ENCODE measurements at regions not wholly inside any gene's neighbourhood (a gene's known extent, or its start where the extent isn't known, plus 50 kb on each side); places are given as distances from the start of the nearest gene placed in this dataset.

DNA sequence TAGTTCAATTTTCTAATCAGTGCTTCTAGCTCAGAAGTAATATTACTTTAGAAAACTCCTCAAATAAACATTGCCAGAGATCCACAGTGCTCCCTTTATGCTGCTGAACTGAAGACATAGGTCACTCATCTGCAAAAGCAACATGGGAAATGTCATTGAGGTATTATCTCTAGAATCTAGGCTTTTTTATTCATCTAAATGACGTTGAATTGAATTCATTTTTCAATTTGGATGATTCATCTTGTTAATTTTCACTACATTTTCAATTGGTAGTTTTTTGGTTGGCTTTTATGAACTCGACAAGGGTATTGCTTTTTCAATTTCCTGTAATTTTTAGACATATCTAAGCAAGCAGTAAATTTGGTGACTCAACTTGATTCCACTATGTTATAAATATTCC is 275.4 kb downstream of the NFKBIZ start:
- DNase-seq, result no peak

DNA sequence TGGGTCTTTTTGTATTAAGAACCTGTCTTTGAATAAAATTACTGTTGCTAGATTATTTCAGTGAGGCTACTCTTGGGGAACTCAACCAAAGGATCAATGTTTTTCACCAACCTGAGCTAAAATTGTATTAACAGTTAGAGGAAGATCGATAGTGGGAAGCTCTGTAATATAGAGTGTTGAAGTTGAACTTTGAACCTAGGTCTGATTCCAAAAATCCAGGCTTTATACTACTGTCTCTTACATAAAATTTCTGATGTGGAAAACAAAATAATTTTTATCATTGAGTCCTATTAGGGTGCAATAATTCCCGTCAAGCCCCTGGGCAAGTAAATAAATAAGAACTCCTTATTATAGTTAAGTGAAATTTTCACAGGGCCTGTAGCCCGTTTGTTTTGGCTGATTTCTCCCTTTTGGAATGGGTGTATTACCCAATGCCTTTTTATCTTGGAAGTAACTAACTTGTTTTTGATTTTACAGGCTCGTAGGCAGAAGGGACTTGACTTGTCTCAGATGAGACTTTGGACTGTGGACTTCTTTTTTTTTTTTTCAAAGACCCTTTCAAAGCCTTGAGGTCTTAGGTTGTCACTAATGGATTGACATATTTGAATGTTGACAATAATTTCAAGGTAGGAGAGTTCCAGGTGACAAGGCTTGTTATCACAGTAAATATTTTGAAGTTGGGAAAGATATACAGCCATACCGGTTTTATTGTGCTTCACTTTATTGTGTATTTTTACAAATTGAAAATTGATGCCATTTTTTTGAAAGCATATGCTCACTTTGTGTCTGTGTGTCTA is 276.1 kb downstream of the NFKBIZ start:
- no peak for DNase-seq

DNA sequence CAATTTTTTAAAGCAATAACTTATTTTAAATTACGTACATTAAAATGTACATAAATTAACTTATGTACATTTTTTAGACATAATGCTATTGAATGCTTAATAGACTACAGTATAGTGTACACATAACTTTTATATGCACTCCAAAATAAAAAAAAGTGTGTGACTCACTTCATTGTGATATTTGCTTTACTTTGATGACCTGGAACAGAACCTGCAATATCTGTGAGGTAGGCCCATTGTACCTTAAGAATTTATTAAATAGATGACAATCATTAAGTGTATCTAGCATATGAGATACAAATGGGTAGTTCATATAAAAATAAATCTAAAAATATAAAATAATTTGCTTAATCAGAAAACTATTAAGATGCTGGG is 276.7 kb downstream of the NFKBIZ start:
- DNase-seq, result no peak

DNA sequence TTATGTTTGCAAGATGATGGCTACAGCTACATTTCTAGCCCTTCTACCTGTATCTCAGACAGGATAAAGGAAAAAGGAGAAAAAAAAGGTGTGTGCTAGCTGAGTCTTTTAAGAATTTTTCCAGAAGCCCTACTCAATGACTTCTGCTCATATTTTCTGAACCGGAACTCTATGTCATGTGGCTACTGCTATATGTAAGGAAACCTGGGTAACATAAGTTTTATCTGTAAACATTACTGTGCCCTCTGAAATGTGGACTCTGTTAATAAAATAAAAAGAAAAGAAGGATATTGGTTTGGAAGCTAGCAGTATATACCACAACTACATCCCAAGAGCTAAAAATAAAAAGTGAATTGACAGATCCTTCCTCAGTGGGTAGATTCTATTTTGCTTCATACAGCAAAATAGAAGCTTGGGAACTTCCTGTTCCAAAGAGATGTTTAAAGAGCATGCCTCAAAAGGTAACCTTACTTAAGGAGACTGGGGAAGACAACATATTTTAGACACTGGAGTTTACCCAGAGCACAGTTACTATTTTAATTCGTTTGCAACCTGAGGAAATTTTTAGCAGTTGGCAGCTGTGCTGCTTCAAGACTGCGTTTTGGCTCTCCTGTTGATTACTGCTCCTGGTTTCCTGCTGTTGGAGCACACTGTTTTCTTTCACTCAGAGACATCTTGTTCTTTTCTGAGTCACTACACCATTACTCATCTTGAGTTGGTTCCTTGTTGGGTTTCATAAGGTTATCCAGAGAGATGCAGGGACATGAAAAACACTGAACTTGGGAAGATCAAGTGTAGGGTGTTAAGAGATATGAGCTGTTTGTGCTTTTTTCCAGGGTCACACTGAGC is 280.7 kb downstream of the NFKBIZ start:
- no peak for DNase-seq

DNA sequence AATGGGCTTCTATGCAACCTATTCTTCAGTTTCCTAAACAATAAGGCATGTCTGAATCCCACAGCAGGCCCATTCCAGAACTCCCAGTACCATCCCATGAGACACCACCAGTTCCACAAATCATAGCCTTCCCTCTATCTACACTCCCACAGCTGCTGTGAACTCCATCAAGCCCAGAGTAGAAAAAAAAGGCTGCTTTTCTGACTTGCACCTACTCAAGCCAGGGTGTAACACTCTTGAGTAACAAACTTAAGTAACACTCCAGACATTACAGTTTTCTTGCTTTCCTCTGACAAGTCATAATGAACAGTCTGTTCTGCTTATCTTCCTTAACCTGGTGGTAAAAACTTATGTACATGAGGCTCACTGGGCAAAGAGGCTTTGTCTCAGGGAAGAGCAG is 283.1 kb downstream of the NFKBIZ start:
- DNase-seq, result no peak

DNA sequence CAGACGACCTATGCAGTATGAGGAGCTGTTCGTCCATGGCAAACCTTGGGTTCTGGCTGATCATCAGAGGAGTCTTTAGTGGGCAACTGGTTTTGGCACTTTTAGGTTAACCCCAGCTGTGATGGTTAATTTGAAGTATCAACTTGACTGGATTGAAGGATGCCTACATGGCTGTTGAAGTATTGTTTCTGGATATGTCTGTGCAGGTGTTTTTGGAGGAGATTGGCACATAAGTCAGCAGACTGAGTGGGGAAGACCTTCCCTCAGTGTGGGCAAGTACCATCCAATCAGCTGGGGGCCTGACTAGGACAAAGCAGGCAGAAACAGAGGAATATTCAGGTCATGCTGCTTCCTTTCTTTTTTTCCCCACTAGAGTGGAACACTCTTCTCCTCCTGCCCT is 284.1 kb downstream of the NFKBIZ start:
- no peak for DNase-seq

DNA sequence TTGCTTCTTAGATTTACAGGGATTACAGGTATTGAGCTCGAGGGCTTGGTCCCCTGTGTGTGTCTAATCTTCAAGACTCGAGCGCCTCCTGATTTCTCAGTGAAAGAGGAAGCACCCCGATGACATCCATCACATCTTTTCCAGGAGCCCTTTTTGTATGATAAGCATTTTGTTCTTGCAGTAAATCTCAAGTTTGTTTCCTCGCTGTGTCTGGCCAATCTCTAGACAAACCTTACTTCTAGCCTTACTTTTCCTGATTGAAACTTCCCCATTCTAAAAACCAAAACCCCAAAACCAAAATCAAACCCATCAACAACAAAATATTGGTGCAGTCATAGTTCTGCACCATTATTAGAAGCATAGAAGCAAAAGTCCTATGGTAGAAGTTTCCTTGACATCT is 286.0 kb downstream of the NFKBIZ start:
- DNase-seq, result no peak

DNA sequence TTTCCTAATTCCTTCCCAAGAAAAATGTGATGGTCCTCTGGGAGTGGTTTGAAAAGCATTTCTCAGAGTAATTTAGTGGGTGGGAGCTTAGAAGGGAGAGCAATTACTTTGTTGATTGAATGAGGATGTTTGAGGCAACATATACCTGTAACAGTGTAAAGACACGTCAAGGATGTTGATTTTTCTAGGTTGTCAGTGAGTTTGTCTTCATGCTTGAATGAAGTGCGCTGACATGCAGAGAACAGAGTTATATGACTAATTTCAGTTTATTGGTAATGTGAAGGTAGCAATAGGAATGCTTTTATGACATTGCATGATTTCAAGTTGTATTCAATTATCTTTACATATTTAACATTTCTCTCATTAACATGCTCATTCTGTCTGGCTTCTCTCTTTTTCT is 286.9 kb downstream of the NFKBIZ start:
- DNase-seq, result no peak

DNA sequence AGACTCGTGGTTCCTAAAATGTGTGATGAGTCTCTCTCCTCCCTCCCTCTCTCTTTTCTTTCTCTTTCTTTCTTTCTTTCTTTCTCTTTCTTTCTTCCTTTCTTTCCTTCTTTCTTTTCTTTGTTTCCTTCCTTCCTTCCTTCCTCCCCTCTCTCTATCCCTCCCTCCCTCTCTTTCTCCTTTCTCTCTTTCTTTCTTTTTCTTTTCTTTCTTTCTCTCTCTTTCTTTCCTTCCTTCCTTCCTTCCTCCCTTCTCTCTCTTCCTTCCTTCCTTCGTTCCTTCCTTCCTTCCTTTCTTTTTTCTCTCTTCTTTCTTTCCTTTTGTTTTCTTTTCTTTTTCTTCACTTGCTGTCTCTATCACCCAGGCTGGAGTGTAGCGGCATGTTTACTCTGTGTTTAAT is 290.8 kb downstream of the NFKBIZ start:
- DNase-seq, result no peak

DNA sequence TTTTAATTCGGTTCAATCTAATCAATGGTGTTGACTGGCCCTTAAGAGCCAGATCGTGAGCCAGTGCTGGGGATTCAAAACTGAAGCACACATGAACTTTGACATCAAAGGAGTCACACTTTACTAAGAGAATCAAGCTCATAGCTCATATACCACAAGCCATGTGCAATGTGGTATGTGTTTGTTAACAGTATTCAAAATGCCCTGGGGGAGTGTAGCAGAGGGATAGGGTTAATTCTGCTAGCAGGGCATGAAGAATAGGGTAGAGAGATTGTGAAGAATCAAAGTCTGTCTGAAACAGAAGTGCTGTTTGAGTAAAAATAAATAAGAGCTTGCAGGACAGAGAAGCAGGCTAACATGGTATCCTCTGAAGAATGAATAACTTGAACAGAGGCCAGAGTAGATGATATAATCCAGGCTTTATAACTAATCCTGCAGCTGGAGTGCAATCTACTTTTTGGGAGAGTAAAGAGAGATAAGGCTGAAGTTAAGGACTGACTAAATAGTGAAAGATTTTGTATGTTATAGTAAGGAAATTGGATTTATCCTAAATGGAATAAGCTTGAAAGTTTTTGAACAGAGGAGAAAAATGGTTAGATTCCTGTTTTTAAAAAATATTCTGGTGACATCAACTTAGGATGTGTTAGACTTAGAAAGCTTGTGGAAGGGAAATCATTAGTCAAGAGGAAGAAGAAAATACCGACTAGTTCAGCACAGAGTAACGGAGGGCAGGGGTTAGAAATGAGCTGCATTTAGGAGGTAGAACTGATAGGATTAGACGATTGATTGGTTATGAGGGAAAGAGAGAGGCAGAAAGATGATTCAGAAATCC is 292.0 kb downstream of the NFKBIZ start:
- DNase-seq, result no peak

DNA sequence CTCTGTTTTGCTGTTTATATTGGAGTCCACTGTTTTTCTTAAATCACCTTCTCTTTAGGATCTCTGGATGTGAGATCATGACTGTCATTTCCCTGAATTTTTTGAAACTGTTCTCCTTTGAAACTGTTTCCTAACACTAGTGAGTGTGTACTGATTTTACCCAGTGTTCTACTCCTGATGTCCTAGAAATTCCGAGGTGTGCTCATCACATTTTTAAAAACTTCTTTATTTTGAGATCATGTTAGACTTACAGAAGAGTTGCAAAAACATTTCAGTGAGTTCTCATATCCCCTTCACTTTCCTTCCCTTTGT is 292.6 kb downstream of the NFKBIZ start:
- no peak for DNase-seq

DNA sequence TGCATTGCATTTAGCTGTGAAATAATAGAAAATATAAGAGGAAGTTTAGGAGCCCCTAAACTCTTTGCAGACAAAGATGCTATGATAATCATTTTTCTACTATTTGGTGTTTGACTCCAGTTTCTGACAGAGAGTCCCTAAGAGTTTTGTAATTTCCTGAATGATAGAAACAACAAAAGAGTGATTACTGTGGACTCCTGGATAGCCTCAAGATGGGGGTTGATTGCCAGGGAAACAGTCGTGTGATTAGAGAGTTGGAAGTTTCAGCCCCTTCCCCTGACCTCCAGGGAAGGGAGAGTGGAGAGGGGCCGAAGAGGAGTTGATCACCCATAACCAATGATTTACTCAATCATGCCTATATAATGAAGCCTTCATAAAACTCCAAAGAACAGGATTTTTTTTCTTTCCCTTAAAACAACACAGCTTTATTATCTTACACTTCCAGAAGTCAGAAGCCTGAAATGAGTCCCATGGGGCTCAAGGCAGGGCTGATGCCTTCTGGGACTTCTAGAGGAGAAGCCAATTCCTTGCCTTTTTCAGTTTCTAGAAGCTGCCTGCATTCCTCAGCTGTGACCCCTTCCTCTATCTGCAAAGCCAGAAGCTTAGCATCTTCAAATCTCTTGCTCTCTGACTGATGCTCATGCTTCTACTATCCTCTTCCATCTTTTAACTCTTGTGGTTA is 292.3 kb upstream of the ZPLD1 start:
- DNase-seq, result no peak

DNA sequence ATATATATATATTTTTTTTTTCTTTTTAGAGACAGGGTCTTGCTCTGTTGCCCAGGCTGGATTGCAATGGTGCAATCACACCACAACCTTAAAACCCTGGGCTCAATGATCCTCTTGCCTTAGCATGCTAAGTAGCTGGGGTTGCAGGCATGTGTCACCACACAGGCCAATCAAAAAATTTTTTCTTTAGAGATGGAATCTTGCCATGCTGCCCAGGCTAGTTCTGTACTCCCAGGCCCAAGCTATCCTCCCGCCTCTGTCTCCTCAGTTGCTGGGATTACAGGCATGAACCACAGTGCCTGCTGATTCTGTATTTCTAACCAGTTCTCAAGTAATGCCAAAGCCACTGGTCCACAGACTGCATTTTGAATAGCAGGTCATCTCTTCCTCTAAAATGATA is 291.3 kb upstream of the ZPLD1 start:
- DNase-seq, result no peak

DNA sequence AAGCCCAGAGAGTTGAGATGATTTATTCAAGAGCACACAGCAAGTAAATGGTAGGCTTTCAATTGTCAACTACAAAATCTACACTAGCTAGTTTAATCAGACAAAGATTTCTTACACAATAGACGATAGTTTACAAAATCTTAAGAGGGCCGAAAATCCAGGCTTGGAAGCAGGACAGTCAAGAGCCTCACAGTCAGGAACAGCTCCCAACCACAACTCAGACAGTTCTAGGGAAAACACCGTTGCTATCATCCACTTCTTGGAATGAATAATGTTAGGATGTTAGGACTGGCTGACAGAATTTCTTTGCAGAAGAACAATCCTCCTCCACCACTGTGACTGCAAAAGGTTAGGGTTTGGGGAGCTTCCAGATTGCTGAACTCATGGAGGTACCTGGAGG is 290.8 kb upstream of the ZPLD1 start:
- no peak for DNase-seq

DNA sequence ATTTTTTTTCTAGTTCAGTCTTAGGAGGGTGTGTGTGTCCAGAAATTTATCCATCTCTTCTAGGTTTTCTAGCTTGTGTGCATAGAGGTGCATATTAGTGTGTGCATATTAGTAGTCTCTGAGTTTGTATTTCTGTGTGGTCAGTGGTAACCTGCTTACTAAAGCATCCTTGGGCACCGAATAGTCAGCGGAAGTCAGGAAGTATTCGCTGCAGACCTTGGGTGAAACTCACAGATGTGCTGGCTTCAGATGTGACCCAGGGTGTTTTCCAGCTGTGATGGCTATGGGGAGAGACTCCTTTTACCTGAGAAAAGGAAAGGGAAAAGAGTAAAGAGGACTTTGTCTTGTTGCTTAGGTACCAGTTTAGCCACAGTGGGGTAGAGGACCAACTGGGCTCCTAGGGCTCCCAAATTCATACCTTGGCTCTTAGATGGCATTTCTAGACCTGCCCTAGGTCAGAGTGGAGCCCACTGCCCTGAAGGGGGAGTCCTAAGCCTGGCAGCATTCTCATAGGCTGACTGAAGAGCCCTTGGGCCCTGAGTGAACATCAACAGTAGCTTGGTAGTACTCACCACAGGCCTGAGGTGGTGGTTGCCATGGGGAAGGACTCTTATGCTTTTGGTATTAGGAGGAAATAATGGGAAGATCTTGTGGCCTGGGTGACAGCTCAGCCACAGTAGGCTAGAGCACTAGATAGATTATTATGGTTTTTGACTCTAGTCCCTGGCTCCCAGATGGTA is 286.0 kb upstream of the ZPLD1 start:
- no peak for DNase-seq

DNA sequence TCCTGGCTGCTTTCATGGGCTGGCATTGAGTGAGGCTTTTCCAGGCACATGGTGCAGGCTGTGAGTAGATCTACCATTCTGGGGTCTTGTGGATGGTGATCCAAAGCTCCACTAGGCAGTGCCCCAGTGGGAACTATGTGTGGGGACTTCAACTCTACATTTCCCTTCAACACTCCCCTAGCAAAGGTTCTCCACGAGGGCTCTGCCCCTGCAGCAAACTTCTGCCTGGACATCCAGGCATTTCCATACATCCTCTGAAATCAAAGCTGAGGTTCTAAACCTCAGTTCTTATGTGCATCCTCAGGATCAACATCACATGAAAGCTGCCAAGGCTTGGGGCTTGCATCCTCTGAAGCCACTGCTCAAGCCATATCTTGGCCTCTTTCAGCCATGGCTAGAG is 282.9 kb upstream of the ZPLD1 start:
- no peak for DNase-seq

DNA sequence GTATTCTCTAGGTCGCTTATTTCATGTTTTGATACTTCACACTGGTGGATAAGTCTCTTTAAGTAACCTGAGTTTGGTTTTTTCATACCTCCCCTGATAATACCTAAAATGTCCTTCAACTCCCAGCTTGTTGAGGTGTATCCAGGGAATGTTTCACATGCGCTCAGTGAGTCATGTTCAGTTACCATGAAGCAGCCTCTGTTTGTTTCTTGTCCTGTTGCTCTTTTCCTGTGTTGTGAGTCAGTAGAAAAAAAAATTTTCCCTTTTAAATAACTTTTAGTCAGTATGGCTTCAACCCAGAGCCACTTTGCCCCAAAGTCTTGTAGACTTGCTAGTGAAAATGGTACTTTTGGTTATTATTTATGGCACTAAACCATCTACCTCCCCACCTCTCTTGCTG is 278.4 kb upstream of the ZPLD1 start:
- no peak for DNase-seq

DNA sequence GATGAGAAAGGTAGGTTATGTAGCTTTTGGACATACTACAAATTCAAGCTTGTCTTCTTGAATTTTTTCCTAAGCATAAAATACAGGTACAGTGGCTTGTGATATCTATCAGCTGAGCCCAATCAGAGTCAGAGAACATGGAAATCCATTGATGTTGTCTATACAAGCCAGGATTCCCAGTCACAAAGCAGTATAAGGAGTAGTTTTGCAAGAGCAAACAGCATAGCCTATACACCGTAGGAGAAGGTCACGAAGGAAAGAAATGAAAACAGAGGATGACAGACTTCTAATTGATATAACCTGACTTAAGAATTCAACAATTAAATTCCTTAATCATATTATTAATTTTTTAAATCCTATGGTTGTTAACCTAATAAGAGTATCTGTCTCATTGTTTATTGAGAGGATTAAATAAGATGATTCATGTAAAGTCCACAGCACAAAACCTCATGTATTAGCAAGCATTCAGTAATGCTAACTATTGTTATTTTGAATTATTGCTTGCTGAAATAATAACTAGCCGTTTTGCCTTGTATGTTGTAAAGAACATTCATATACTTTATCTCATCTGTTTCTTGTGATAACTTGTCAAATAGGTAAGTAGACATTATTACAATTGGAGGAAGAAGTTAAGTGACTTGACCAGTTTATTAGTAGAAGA is 276.6 kb upstream of the ZPLD1 start:
- DNase-seq, result no peak

DNA sequence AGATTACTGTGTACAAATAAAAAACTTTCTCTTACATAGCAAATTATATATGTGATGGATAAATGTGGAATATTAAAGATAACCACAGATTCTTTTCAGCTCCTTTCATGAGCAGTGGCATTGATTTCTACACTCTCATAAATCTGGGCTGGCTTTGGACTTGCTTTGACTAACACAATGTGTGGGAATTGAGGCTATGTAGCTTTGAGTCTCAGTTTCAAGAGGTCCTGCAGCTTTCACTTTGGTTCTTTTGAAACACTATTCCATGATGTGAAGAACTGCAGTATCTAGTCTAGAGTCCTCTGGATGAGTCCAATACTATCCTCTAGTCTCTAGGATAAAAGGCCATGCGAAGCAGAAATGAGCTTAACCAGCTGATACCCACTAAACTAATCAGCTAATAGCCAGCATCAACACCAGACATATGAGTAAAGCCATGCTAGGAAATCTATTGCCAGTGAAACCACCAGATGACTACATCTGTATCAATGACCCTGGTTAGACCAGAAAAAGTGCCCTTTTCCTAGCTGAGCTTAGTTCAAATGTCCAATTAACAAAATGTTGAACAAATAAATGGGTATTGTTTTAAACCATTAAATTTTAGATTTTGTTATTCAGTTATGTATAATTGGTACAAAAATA is 274.9 kb upstream of the ZPLD1 start:
- no peak for DNase-seq

DNA sequence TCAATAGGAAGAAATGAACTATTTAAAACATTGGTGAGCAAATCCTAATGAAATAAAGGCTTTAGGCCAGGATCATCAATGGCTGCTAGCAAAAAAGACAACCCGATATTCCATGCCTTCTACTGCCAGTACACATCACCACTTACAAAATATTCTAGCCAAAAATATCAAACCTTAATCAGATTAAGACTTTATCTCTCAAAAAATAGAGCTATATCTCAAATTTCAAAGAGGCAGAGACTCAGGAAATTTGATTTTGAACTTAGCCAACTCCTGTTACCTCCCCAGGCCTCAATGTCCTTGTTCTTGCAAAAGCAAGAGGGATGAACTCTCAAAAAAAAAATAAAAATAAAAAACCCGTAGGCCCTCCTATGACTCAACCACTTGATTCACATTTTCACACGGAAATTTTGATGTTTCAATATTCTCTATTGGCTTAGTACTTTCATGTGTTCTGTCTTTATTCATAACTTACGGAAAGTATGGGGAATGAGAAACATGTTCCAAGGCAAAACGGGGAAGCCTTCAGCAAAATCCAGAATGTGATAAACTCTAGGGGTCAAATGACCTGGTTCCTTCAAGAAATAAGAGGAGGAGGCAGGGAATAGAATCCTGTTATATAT is 273.3 kb upstream of the ZPLD1 start:
- DNase-seq, result no peak

DNA sequence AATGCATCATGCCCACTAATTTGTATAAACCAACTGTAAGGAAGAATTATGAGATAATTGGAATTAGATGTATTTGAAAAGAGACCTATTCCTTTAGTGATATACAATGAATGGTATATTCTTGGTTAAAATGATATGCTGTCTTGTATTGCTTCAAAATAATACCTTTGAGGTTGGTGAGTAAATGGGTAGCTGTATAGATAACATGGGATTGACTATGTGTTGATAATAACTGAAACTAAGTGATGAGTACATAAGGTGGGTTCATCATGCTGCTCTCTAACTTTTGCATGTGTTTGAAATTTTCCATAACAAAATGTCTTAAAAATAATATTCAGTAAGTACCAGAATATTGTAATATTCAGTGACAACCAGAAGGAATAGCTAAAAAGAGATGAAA is 272.6 kb upstream of the ZPLD1 start:
- DNase-seq, result no peak

Data from SIG-M5 (cell line).